DOHH2 (cell line): ENCODE measurements at regions not wholly inside any gene's neighbourhood (a gene's known extent, or its start where the extent isn't known, plus 50 kb on each side); places are given as distances from the start of the nearest gene placed in this dataset.

ENCODE experiments used
- CTCF ChIP-seq: fragments of 200-600 bp; sonication (generic); IDR thresholded peaks from one replicate; pipeline ENCODE4 v1.5.1; 2014; ENCODE audit warnings: antibody characterized with exemption, mild to moderate bottlenecking, low read depth, low read length; ENCODE audit not compliant: poor library complexity, severe bottlenecking
- EZH2phosphoT487 ChIP-seq: fragments of 200-600 bp; sonication (generic); IDR thresholded peaks from 2 replicates; pipeline ENCODE4 v1.6.1; 2017; ENCODE audit warnings: borderline replicate concordance, mild to moderate bottlenecking, antibody characterized with exemption, low read length, moderate library complexity, mixed read lengths

GRCh38 chrX:117538178-117539089 is 578.2 kb downstream of the KLHL13 start:
- TF ChIP-seq CTCF = no peak
- TF ChIP-seq EZH2phosphoT487 = no peak
